CD4-positive, alpha-beta T cell treated with Interleukin-4 for 1 hour (primary cell): ENCODE measurements at regions not wholly inside any gene's neighbourhood (a gene's known extent, or its start where the extent isn't known, plus 50 kb on each side); places are given as distances from the start of the nearest gene placed in this dataset.
"Not testable (repeated sequence)": the region's sequence is repeated elsewhere in the genome, so short reads cannot be mapped to it uniquely, and the experiment has no call there.

Source experiments
- DNase-seq, 2 donors: peaks; one replicate each; pipeline ENCODE4 v3.0.0-alpha.2; 2020 to 2022

- DNase-seq: no peak
These were observed 106.3 kb upstream of the MME start for GRCh38 chr3:154973851-154974250.

GRCh38 chr3:154972951-154973350 is 107.2 kb upstream of the MME start:
- DNase-seq: no peak

GRCh38 chr3:154971771-154972326 is 108.3 kb upstream of the MME start:
- DNase-seq: no peak

GRCh38 chr3:154971341-154971740 is 108.8 kb upstream of the MME start:
- DNase-seq: no peak

GRCh38 chr3:154970797-154971196 is 109.3 kb upstream of the MME start:
- no peak for DNase-seq

GRCh38 chr3:154969366-154969765 is 110.8 kb upstream of the MME start:
- DNase-seq: no peak

- no peak for DNase-seq
These were observed 113.0 kb upstream of the MME start for GRCh38 chr3:154967090-154967489.

GRCh38 chr3:154956815-154957214 is 123.3 kb upstream of the MME start:
- no peak for DNase-seq

GRCh38 chr3:154955907-154956533 is 124.1 kb upstream of the MME start:
- DNase-seq: no peak

- no peak for DNase-seq
These were observed 125.4 kb upstream of the MME start for GRCh38 chr3:154954757-154955156.

GRCh38 chr3:154953538-154953937 is 126.6 kb upstream of the MME start:
- no peak for DNase-seq

GRCh38 chr3:154952553-154952952 is 127.6 kb upstream of the MME start:
- no peak for DNase-seq

GRCh38 chr3:154943981-154944380 is 136.1 kb upstream of the MME start:
- no peak for DNase-seq

GRCh38 chr3:154942827-154943226 is 137.3 kb upstream of the MME start:
- DNase-seq: no peak

- no peak for DNase-seq
These were observed 143.9 kb upstream of the MME start for GRCh38 chr3:154936196-154936595.

- DNase-seq: no peak
These were observed 146.5 kb upstream of the MME start for GRCh38 chr3:154933581-154933980.

GRCh38 chr3:154932633-154933032 is 147.5 kb upstream of the MME start:
- DNase-seq: no peak

GRCh38 chr3:154931484-154931883 is 148.6 kb upstream of the MME start:
- no peak for DNase-seq

GRCh38 chr3:154926721-154927120 is 153.4 kb upstream of the MME start:
- no peak for DNase-seq

- DNase-seq: no peak
These were observed 158.8 kb upstream of the MME start for GRCh38 chr3:154921351-154921750.

- no peak for DNase-seq
These were observed 160.9 kb upstream of the MME start for GRCh38 chr3:154919226-154919625.

- no peak for DNase-seq
These were observed 175.8 kb upstream of the MME start for GRCh38 chr3:154904328-154904727.

- not testable (repeated sequence) for DNase-seq
These were observed 177.6 kb upstream of the MME start for GRCh38 chr3:154902495-154902894.

- no peak for DNase-seq
These were observed 178.8 kb upstream of the MME start for GRCh38 chr3:154901278-154901677.

- DNase-seq: no peak
These were observed 179.3 kb upstream of the MME start for GRCh38 chr3:154900816-154901215.
